Thymus (tissue), 11 donors: ENCODE measurements at regions not wholly inside any gene's neighbourhood (a gene's known extent, or its start where the extent isn't known, plus 50 kb on each side); places are given as distances from the start of the nearest gene placed in this dataset.

Source experiments
- DNase-seq, 9 donors: peaks; one replicate each; pipeline ENCODE4 v3.0.0-alpha.2; 2013; ENCODE audit warnings: low spot score in 9 of 9, low read depth in 6 of 9, missing footprints in 1 of 9
- H3K27ac ChIP-seq, 2 donors: one replicate each; pipeline ENCODE4 v1.5.1; 2013; ENCODE audit warnings: control low read depth in 1 of 2, low read depth in 1 of 2, low read length in 1 of 2, mild to moderate bottlenecking in 1 of 2, moderate library complexity in 1 of 2
- H3K27me3 ChIP-seq, 2 donors: one replicate each; pipeline ENCODE4 v1.5.1; 2013; ENCODE audit warnings: low read length in 1 of 2; ENCODE audit not compliant: control insufficient read depth in 2 of 2, insufficient read depth in 1 of 2
- H3K36me3 ChIP-seq, 2 donors: one replicate each; pipeline ENCODE4 v1.5.1; 2013; ENCODE audit warnings: low read length in 1 of 2, mild to moderate bottlenecking in 1 of 2, moderate library complexity in 1 of 2; ENCODE audit not compliant: control insufficient read depth in 2 of 2, insufficient read depth in 2 of 2
- H3K4me1 ChIP-seq, 2 donors: one replicate each; pipeline ENCODE4 v1.5.1; 2013; ENCODE audit warnings: low read length in 2 of 2; ENCODE audit not compliant: control insufficient read depth in 2 of 2, insufficient read depth in 2 of 2
- H3K4me3 ChIP-seq, 2 donors: one replicate each; pipeline ENCODE4 v1.5.1; 2013; ENCODE audit warnings: low read length in 2 of 2, control low read depth in 1 of 2, mild to moderate bottlenecking in 1 of 2
- H3K9me3 ChIP-seq, 2 donors: one replicate each; pipeline ENCODE4 v1.5.1; 2013; ENCODE audit warnings: low read length in 1 of 2, mild to moderate bottlenecking in 1 of 2; ENCODE audit not compliant: control insufficient read depth in 2 of 2, insufficient read depth in 1 of 2
- WGBS: extraction: QIAGEN DNeasy Blood & Tissue Kit; methylation state at CpG from one replicate; pipeline ENCODE4 v1.1.7; 2013; 5-methylcytosine and 5-hydroxymethylcytosine counted together
- donor health status: healthy.

DNA sequence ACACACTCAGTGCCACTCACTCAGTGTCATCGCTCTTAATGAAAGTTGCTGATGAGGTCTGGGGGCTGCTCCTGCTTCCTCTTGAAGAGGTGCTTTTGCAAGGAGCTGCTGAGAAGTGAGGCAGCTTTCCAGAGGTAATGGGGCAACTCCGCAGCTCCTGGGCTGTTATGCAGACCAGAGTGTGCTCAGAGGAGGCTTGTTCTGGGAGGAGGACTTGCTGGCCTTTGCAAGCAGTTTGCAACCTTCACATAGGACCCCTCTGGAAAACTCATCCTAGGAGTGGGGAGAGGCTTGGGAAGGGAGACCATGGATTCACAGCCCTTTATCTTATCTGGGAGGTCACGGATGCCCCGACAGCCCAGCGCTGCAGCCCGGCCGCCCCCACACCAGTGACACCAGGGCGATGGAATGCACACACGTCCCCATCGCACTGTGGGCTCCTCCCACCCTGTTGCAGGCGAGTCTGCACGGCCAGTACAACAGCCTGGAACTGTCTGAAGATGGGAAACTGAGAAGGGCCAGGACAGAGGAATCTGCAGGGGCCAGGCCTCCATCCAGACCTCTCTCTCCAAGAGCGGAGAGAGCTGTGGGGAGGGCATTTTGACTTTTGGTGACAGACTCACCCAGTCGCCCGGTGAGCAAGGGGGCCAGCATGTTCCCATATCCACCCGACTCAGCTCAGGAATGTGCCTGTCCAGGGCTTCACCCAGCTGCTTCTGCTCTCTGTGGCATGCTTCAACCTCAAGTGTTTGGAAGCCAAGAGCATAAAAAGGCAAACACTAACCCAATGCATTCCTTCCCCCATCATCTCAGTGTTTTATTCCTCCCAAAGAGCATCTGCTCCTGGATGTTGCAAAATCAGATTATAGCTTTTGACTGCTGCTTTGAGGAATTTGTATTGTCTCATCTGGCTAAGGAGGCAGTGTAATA, 78.6 kb upstream of the ZNF469 start:
- Histone ChIP-seq H3K27ac (no peak overlapping the region), H3K4me3 (no peak overlapping the region), H3K9me3 (peaks cover 0 to 15% of the 10 kb centered on the region in 2 donors), H3K36me3 (no peaks in the 10 kb centered on the region), H3K27me3 (peaks cover 0 to 4% of the 10 kb centered on the region in 2 donors), H3K4me1 (no peaks in the 10 kb centered on the region)
- 90% methylated on average over 16 of the region's 16 CpGs for WGBS
- no peak for DNase-seq

DNA sequence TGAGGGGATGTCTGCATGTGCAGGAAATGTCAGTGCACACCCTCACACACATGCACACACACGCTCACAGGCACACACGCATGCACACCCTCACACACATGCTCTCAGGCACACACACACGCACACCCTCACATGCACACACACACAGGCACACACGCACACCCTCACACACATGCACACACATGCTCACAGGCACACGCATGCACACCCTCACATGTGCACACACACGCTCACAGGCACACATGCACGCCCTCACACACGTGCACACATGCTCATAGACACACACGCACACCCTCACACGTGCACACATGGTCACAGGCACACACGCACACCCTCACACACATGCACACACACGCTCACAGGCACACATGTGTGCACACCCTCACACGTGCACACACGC, 77.6 kb upstream of the ZNF469 start:
- Histone ChIP-seq H3K9me3 (peaks cover 0 to 15% of the 10 kb centered on the region in 2 donors), H3K27ac (no peak overlapping the region), H3K4me3 (no peak overlapping the region), H3K27me3 (peaks cover 0 to 4% of the 10 kb centered on the region in 2 donors), H3K4me1 (no peaks in the 10 kb centered on the region), H3K36me3 (no peaks in the 10 kb centered on the region)
- 98% methylated on average over 14 of the region's 14 CpGs for WGBS
- DNase-seq: no peak

DNA sequence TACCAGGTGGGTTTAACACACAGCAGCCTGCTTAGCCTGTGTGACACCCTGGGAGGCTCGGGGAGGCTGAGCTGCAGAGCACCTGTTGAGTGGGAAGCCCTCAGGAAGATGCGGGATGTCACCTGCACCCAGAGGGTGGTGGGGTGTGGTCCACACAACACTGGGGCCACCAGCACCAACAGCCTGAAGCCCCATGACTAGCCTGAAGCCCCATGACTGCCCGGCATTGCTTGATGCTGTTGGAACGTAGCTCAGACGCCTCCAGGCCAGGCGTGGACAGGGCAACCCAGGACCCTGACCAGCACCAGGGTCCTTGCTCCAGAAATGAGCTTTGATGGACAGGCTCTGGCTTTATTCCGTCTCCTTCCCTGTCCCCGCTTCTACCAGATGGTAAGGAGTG, 76.3 kb upstream of the ZNF469 start:
- peaks cover 0 to 15% of the 10 kb centered on the region in 2 donors for H3K9me3 ChIP-seq
- WGBS: 97% methylated on average over 8 of the region's 8 CpGs
- no peak for DNase-seq
- H3K4me3 ChIP-seq: no peak overlapping the region
- peaks cover 0 to 4% of the 10 kb centered on the region in 2 donors for H3K27me3 ChIP-seq
- H3K36me3 ChIP-seq: no peaks in the 10 kb centered on the region
- H3K27ac ChIP-seq: no peak overlapping the region
- H3K4me1 ChIP-seq: no peaks in the 10 kb centered on the region

DNA sequence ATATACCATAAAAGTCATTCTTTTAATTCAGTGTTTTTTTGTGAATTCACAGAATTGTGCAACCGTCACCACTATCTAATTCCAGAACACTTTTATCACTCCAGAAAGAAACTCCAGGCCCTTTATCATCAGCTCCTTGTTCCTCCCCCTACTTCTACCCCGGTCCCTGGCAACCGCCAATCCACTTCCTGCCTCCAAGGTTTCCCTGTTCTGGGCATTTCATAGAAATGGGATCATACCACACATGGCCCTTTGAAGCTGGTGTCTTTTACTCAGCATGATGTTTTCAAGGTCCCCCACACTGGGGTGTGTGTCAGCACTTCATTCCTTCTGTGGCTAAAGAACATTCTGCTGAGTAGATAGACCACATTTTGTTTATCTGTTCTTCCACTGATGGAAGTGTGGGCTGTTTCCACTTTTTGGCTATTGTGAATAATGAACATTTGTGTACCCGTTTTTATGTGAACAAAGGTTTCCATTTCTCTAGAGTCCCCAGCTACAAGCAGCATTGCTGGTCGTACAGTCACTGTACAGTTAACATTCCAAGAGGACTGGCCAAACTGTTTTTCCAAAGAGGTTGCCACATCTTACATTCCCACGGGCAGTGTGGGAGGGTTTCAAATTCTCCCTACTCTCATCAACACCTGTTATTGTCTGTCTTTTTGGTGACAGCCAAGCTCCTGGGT, 75.8 kb upstream of the ZNF469 start:
- 87% methylated on average over 6 of the region's 6 CpGs for WGBS
- Histone ChIP-seq H3K27ac (no peak overlapping the region), H3K36me3 (no peaks in the 10 kb centered on the region), H3K9me3 (peaks cover 0 to 15% of the 10 kb centered on the region in 2 donors), H3K4me1 (no peaks in the 10 kb centered on the region), H3K27me3 (peaks cover 0 to 4% of the 10 kb centered on the region in 2 donors), H3K4me3 (no peak overlapping the region)
- no peak for DNase-seq

DNA sequence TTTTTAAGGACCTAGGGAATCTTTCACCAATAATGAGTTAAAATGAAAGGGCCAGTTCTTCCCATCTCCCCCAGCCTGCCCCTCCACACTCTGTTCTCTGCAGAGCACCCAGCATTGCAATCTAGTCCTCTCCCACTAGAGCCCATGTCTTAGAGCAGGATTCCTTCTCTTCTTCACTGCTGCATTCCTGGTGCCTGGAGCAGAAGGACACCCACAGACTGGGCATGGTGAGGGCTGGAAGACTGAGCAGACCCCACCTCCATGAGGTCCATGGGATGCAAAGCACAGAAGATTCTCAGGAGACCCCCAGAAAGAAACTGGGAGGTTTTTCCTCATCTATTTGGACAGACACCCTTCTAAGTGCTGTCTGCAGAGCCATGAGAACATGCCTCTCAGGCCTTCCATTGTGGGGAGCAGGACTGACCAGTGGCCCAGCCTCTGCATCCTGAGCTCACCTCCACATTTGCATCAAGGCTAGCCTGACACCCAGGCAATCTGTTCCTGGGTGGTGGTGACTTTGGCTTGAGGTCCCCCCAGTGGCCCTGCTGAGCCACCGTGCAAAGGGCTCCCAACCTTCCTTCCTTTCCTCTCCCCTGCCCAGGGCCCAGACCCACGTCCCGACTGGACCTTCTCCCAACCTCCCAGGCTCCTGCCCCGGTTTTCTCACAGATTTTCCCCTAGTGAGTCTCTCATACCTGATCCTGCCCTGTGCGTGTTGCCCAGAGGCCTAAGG, 74.2 kb upstream of the ZNF469 start:
- Histone ChIP-seq H3K9me3 (peaks cover 0 to 15% of the 10 kb centered on the region in 2 donors), H3K4me1 (no peaks in the 10 kb centered on the region), H3K36me3 (no peaks in the 10 kb centered on the region), H3K4me3 (no peak overlapping the region), H3K27ac (no peak overlapping the region), H3K27me3 (no peaks in the 10 kb centered on the region)
- no peak for DNase-seq
- WGBS: 91% methylated on average over 5 of the region's 5 CpGs

DNA sequence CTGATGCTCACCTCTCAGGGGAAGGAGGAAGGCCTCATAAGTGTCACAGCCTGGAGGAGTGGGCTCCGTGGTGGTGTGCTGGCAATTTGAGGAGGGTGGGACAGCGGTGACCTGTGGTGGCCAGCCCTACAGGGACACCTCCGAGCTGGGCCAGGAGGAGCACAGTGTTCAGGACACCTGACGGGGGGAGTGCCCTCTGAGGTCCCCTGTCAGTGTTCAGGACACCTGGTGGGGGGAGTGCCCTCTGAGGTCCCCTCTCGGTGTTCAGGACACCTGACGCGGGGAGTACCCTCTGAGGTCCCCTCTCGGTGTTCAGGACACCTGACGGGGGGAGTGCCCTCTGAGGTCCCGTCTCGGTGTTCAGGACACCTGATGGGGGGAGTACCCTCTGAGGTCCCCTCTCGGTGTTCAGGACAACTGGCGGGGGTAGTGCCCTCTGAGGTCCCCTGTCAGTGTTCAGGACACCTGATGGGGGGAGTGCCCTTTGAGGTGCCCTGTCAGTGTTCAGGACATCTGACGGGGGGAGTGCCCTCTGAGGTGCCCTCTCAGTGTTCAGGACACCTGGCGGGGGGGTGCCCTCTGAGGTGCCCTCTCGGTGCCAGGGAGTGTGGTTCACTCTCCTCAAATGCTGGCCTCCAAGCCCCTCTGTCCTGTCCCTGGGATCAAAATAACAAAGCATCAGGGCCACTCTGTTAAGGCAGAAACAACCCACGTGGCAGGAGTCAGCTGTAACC, 73.4 kb upstream of the ZNF469 start:
- H3K4me3 ChIP-seq: no peak overlapping the region
- DNase-seq: no peak
- no peaks in the 10 kb centered on the region for H3K36me3 ChIP-seq
- H3K9me3 ChIP-seq: peaks cover 0 to 15% of the 10 kb centered on the region in 2 donors
- no peak overlapping the region for H3K27ac ChIP-seq
- H3K27me3 ChIP-seq: no peaks in the 10 kb centered on the region
- 95% methylated on average over 17 of the region's 17 CpGs for WGBS
- H3K4me1 ChIP-seq: no peaks in the 10 kb centered on the region

DNA sequence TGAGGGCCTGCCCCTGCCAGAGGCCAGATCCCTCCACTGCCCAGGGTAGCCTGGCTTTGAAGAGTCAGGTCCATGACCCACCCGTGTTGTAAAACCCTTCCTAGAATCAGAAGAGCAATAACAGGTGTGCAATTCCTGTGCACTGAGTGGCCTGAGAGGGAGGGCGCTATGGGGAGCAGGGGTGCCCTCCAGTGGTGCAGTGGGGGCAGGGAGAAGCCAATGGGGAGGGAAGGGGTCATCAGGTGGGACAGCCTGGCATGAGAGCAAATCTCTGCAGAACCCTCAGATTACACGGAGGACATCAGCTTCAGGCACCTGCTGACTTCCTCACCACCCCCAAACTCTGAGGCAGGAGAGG, 72.9 kb upstream of the ZNF469 start:
- no peak overlapping the region for H3K4me3 ChIP-seq
- no peaks in the 10 kb centered on the region for H3K36me3 ChIP-seq
- no peaks in the 10 kb centered on the region for H3K27me3 ChIP-seq
- WGBS: 53% methylated on average over 3 of the region's 3 CpGs
- peaks cover 0 to 12% of the 10 kb centered on the region in 2 donors for H3K9me3 ChIP-seq
- no peak for DNase-seq
- no peaks in the 10 kb centered on the region for H3K4me1 ChIP-seq
- no peak overlapping the region for H3K27ac ChIP-seq

DNA sequence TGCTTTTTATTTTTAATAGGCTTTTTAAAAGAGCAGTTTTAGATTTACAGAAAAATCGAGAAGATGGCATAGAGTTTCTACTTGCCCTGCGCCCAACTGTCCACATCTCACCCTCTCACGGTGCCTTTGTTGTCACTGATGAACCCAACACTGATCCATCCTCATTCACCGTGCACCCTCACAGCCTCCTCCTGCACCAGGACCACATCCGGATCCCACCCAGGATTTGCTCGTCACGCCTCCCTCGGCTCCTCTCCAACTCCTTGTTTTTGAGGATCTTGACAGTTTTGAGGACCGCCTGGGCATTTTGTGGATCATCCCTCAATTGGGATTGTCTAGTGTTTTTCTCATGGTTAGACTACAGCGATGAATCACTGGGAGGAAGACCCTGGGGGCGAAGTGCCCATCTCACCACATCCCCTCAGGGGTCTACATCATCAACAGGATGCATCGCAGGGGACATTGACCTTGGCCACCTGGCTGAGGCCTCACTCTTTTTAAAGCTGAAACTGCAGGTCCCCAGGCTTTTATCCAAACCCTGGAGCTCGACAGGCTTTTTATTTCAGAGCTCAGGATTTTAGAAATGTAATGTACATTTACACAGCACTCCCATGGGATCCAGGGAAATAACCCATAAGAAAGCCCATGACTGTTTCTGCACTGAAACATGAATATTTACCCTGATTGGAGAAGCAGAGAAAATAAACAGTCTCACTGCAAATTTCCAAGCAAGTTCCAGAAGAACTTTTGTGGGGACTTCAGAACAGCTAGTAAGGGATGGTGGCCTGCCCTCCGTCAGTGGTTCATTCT, 71.8 kb upstream of the ZNF469 start:
- Histone ChIP-seq H3K27me3 (no peaks in the 10 kb centered on the region), H3K27ac (no peak overlapping the region), H3K4me3 (no peak overlapping the region), H3K36me3 (no peaks in the 10 kb centered on the region), H3K9me3 (peaks cover 0 to 4% of the 10 kb centered on the region in 2 donors), H3K4me1 (no peaks in the 10 kb centered on the region)
- WGBS: 95% methylated on average over 14 of the region's 14 CpGs
- no peak for DNase-seq
